H9 (cell line): ENCODE measurements at regions not wholly inside any gene's neighbourhood (a gene's known extent, or its start where the extent isn't known, plus 50 kb on each side); places are given as distances from the start of the nearest gene placed in this dataset.

ENCODE experiments used
- DNase-seq: peaks from one replicate; pipeline ENCODE4 v3.0.0-alpha.2; 2017
- H2AFZ ChIP-seq: one replicate; pipeline ENCODE4 v1.6.1; 2013; ENCODE audit warnings: mild to moderate bottlenecking, low read length, control low read depth, moderate library complexity
- H2AK5ac ChIP-seq: 2 replicates; pipeline ENCODE4 v1.6.1; 2013; ENCODE audit warnings: low read length, control low read depth, mixed read lengths; ENCODE audit not compliant: insufficient read length
- H2BK120ac ChIP-seq: one replicate; pipeline ENCODE4 v1.6.1; 2013; ENCODE audit warnings: low read depth, mild to moderate bottlenecking, low read length, control low read depth, inconsistent platforms; ENCODE audit not compliant: poor library complexity, severe bottlenecking
- H2BK12ac ChIP-seq: 2 replicates; pipeline ENCODE4 v1.6.1; 2013; ENCODE audit warnings: low read length, control low read depth, mixed read lengths, low read depth; ENCODE audit not compliant: insufficient read length
- H2BK15ac ChIP-seq: 2 replicates; pipeline ENCODE4 v1.6.1; 2013; ENCODE audit warnings: low read depth, low read length, control low read depth
- H2BK20ac ChIP-seq: one replicate; pipeline ENCODE4 v1.6.1; 2013; ENCODE audit warnings: low read depth, mild to moderate bottlenecking, low read length, control low read depth, inconsistent platforms; ENCODE audit not compliant: poor library complexity, severe bottlenecking
- H2BK5ac ChIP-seq: 2 replicates; pipeline ENCODE4 v1.6.1; 2013; ENCODE audit warnings: low read length, control low read depth, mixed read lengths; ENCODE audit not compliant: insufficient read length
- H3K14ac ChIP-seq: 2 replicates; pipeline ENCODE4 v1.6.1; 2013; ENCODE audit warnings: low read length, control low read depth; ENCODE audit not compliant: insufficient read depth
- H3K18ac ChIP-seq: 2 replicates; pipeline ENCODE4 v1.6.1; 2013; ENCODE audit warnings: low read depth, mild to moderate bottlenecking, mixed read lengths, low read length, control low read depth; ENCODE audit not compliant: insufficient read length
- H3K23ac ChIP-seq: 2 replicates; pipeline ENCODE4 v1.6.1; 2013; ENCODE audit warnings: low read length, control low read depth, mixed read lengths, low read depth; ENCODE audit not compliant: insufficient read length
- H3K23me2 ChIP-seq: 2 replicates; pipeline ENCODE4 v1.6.1; 2013; ENCODE audit warnings: low read depth, mild to moderate bottlenecking, mixed read lengths, low read length, control low read depth; ENCODE audit not compliant: insufficient read length, poor library complexity, severe bottlenecking
- H3K27ac ChIP-seq: 2 replicates; pipeline ENCODE4 v1.5.1; 2013; ENCODE audit warnings: low read length, control low read depth, mixed read lengths, low read depth; ENCODE audit not compliant: insufficient read length
- H3K27me3 ChIP-seq: 2 replicates; pipeline ENCODE4 v1.6.1; 2013; ENCODE audit warnings: low read length, control low read depth, inconsistent platforms; ENCODE audit not compliant: insufficient read depth
- H3K4ac ChIP-seq: 2 replicates; pipeline ENCODE4 v1.6.1; 2013; ENCODE audit warnings: low read depth, mild to moderate bottlenecking, control low read depth, inconsistent platforms, low read length, moderate library complexity
- H3K4me1 ChIP-seq: 2 replicates; pipeline ENCODE4 v1.6.1; 2013; ENCODE audit warnings: low read length, control low read depth, inconsistent platforms; ENCODE audit not compliant: insufficient read depth
- H3K4me2 ChIP-seq: 2 replicates; pipeline ENCODE4 v1.6.1; 2013; ENCODE audit warnings: low read length, control low read depth, mixed read lengths; ENCODE audit not compliant: insufficient read length, insufficient read depth
- H3K56ac ChIP-seq: 2 replicates; pipeline ENCODE4 v1.6.1; 2013; ENCODE audit warnings: low read depth, mild to moderate bottlenecking, mixed read lengths, low read length, control low read depth; ENCODE audit not compliant: insufficient read length
- H3K79me1 ChIP-seq: 2 replicates; pipeline ENCODE4 v1.6.1; 2013; ENCODE audit warnings: low read depth, mild to moderate bottlenecking, moderate library complexity, low read length, control low read depth, inconsistent platforms; ENCODE audit not compliant: insufficient read depth, poor library complexity, severe bottlenecking
- H3K79me2 ChIP-seq: 2 replicates; pipeline ENCODE4 v1.6.1; 2013; ENCODE audit warnings: low read length, control low read depth, inconsistent platforms; ENCODE audit not compliant: insufficient read depth
- H3K9ac ChIP-seq: 2 replicates; pipeline ENCODE4 v1.6.1; 2013; ENCODE audit warnings: low read length, control low read depth, mixed read lengths; ENCODE audit not compliant: insufficient read length; ENCODE audit errors: extremely low read depth
- H3K9me3 ChIP-seq: one replicate; pipeline ENCODE4 v1.6.1; 2013; ENCODE audit warnings: low read depth, low read length, inconsistent platforms; ENCODE audit not compliant: control insufficient read depth
- H3T11ph ChIP-seq: one replicate; pipeline ENCODE4 v1.6.1; 2013; ENCODE audit warnings: mild to moderate bottlenecking, low read length, control low read depth, inconsistent platforms
- H4K20me1 ChIP-seq: one replicate; pipeline ENCODE4 v1.6.1; 2013; ENCODE audit not compliant: control insufficient read depth, insufficient read length, insufficient read depth
- H4K5ac ChIP-seq: 2 replicates; pipeline ENCODE4 v1.6.1; 2013; ENCODE audit warnings: low read depth, mild to moderate bottlenecking, mixed read lengths, low read length, control low read depth; ENCODE audit not compliant: insufficient read length
- H4K8ac ChIP-seq: replicated peaks from 2 replicates; pipeline ENCODE4 v1.6.1; 2013; ENCODE audit warnings: low read length, control low read depth, mixed read lengths, low read depth; ENCODE audit not compliant: insufficient read length
- H4K91ac ChIP-seq: 2 replicates; pipeline ENCODE4 v1.6.1; 2013; ENCODE audit warnings: low read depth, mild to moderate bottlenecking, moderate library complexity, mixed read lengths, low read length, control low read depth; ENCODE audit not compliant: insufficient read length
- H3K27ac Mint-ChIP-seq, 3 experiments: 2 replicates in 2 of 3; 3 replicates in 1 of 3; pipeline ENCODE4 v1.8.0; 2020 to 2021; ENCODE audit warnings: mixed read lengths in 3 of 3, mild to moderate bottlenecking in 1 of 3, moderate library complexity in 1 of 3
- H3K27me3 Mint-ChIP-seq: 2 replicates; pipeline ENCODE4 v1.8.0; 2021; ENCODE audit warnings: low read depth, mild to moderate bottlenecking, moderate library complexity, mixed read lengths
- H3K36me3 Mint-ChIP-seq, 3 experiments: 2 replicates in 2 of 3; 3 replicates in 1 of 3; pipeline ENCODE4 v1.8.0; 2020 to 2021; ENCODE audit warnings: low read depth in 3 of 3, mixed read lengths in 3 of 3; ENCODE audit not compliant: insufficient read depth in 1 of 3
- H3K4me1 Mint-ChIP-seq, 2 experiments: 2 replicates each; pipeline ENCODE4 v1.8.0; 2020; ENCODE audit warnings: mixed read lengths in 2 of 2
- H3K4me3 Mint-ChIP-seq, 2 experiments: 2 replicates in 1 of 2; 3 replicates in 1 of 2; pipeline ENCODE4 v1.8.0; 2020 to 2021; ENCODE audit warnings: mild to moderate bottlenecking in 2 of 2, mixed read lengths in 2 of 2, moderate library complexity in 1 of 2
- H3K9me3 Mint-ChIP-seq, 2 experiments: 2 replicates in 1 of 2; 3 replicates in 1 of 2; pipeline ENCODE4 v1.8.0; 2020; ENCODE audit warnings: mild to moderate bottlenecking in 2 of 2, mixed read lengths in 2 of 2, moderate library complexity in 1 of 2
- CTCF ChIP-seq: fragments of 200-600 bp; sonication (generic); conservative IDR thresholded peaks from 3 replicates; pipeline ENCODE4 v1.8.0; 2021; ENCODE audit warnings: antibody characterized with exemption, mild to moderate bottlenecking
- WGBS: extraction: QIAGEN DNeasy Blood & Tissue Kit; methylation state at CpG from one replicate; pipeline ENCODE4 v1.1.7; 2013; ENCODE audit warnings: missing lambda C conversion rate, low lambda C conversion rate, mixed read lengths; ENCODE audit not compliant: insufficient read length; ENCODE audit errors: extremely low coverage; 5-methylcytosine and 5-hydroxymethylcytosine counted together

- no peaks in the 10 kb centered on the region for H3K36me3 Mint-ChIP-seq
- TF ChIP-seq CTCF, result no peak
- H3K4me1 Mint-ChIP-seq, result peaks cover 0 to 3% of the 10 kb centered on the region in 2 experiments; a peak in 1 of 4 replicates
- Histone ChIP-seq H3K4me1 (no peaks in the 10 kb centered on the region), H2BK5ac (no peak overlapping the region), H2AK5ac (no peak overlapping the region), H2BK120ac (no peak overlapping the region), H3K79me2 (no peaks in the 10 kb centered on the region), H3K56ac (no peak overlapping the region), H4K8ac (no peak overlapping the region), H3K79me1 (no peaks in the 10 kb centered on the region), H4K91ac (no peak overlapping the region), H3K27me3 (no peaks in the 10 kb centered on the region), H3T11ph (no peak overlapping the region), H2BK12ac (no peak overlapping the region), H3K18ac (no peak overlapping the region), H2BK20ac (no peak overlapping the region), H3K4me2 (no peak overlapping the region), H3K23ac (no peak overlapping the region), H3K9ac (no peak overlapping the region), H3K27ac (no peak overlapping the region), H2BK15ac (no peak overlapping the region), H3K4ac (no peak overlapping the region), H3K14ac (no peak overlapping the region), H2AFZ (no peak overlapping the region), H4K5ac (no peak overlapping the region), H4K20me1 (no peaks in the 10 kb centered on the region), H3K23me2 (no peaks in the 10 kb centered on the region), H3K9me3 (no peaks in the 10 kb centered on the region)
- H3K9me3 Mint-ChIP-seq, result no peaks in the 10 kb centered on the region
- H3K27ac Mint-ChIP-seq, result no peak overlapping the region; a peak in 1 of 7 replicates
- H3K27me3 Mint-ChIP-seq, result no peaks in the 10 kb centered on the region; the same call in none of the 2 replicates
- DNase-seq, result no peak
- H3K4me3 Mint-ChIP-seq, result no peak overlapping the region
- no CpG with 5 or more reads among the region's 4 CpGs for WGBS
Observed at GRCh38 chr14:34379816-34380470, 82.1 kb downstream of the SPTSSA start.
